ENCODE measurements at regions not wholly inside any gene's neighbourhood (a gene's known extent, or its start where the extent isn't known, plus 50 kb on each side); places are given as distances from the start of the nearest gene placed in this dataset.

DNA sequence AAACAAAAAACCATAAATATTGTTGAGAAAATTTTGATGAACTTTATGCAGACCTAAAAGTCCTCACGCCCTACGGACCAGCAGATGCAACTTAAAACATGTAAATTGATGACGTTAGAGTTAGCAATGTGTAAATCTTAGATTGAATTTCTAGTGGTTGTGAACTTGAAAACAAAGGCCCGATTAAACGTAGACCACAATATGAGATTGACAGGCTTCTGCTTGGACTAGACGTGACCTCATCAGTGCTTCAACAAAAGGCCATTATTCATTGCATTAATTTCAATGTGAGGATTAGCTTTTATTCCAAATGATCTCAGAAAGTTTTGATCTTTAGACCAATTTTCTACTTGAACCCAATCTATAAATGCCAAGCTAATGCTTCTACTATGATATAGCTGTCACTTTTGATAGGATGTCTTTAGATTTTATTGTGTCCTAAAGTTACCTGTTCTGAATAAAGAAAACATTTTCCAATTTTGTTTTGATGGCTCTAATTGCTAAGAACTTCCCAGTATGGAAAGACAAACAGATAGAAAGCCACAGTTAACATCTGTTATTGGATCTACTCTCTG is 55.4 kb upstream of the SPPL2A start:
- H3K4me3 ChIP-seq (ENCODE audit: low read depth, low read length): no peak overlapping the region
- no peak for TF ChIP-seq CTCF (IDR thresholded peaks at IDR 0.05; ENCODE audit: low read depth, low read length, missing control alignments)
- no peak for DNase-seq (ENCODE audit: low read depth)

GRCh38 chr15:50819344-50819743 is 53.8 kb upstream of the SPPL2A start:
- no peak overlapping the region for H3K4me3 ChIP-seq (ENCODE audit: low read depth, low read length)
- DNase-seq (ENCODE audit: low read depth): no peak
- no peak for TF ChIP-seq CTCF (IDR thresholded peaks at IDR 0.05; ENCODE audit: low read depth, low read length, missing control alignments)

GRCh38 chr15:50815958-50816590 is 50.6 kb upstream of the SPPL2A start:
- DNase-seq (ENCODE audit: low read depth): no peak
- TF ChIP-seq CTCF (IDR thresholded peaks at IDR 0.05; ENCODE audit: low read depth, low read length, missing control alignments): no peak
- no peak overlapping the region for H3K4me3 ChIP-seq (ENCODE audit: low read depth, low read length)
